GM18868 (cell line): ENCODE measurements at regions not wholly inside any gene's neighbourhood (a gene's known extent, or its start where the extent isn't known, plus 50 kb on each side); places are given as distances from the start of the nearest gene placed in this dataset.
"Not testable (repeated sequence)": the region's sequence is repeated elsewhere in the genome, so short reads cannot be mapped to it uniquely, and the experiment has no call there.

Source experiments
- ATAC-seq: cut with Tn5 transposase; IDR thresholded peaks from one replicate; pipeline ENCODE4 v1.9.1; 2021; ENCODE audit warnings: mild to moderate bottlenecking, moderate library complexity; ENCODE audit not compliant: unreplicated experiment

DNA sequence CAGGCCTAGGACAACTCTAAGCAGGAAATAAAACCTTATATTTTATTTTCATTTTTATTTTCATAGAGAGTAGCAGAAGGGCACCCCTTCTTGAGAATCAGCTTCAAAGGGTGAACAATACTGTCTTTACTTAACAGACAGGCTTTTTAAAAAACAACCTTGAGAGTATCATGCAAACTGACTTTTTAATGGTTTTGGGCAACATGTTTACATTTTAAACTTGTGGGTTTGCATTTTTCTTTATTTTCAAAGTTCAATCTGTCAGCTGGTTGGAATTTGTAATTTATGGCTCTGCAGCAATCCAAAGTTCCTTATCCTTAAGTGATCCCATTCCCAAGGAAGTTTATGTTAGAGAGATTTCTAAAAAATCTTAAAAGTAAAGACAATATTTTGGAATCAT, 392.3 kb upstream of the ADAMTS5 start:
- no peak for ATAC-seq

DNA sequence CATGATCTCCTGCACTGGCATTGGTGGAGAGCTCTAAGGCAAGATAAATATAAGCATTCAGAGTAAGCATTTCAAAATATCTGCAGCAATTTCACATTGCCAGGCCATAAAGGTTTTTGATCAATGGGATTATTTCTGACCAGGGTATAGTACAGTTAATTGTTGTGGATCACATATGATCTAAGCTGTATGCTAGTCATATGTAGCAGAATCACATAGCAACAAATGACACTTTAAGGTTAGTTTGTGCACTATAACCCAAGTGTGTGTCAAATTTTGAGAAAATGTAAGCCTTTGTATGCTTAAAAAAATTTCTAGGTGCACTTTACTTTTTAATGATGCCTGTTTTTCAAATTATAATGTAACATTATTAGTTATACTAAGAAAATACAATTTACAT, 386.0 kb upstream of the ADAMTS5 start:
- ATAC-seq, result no peak

DNA sequence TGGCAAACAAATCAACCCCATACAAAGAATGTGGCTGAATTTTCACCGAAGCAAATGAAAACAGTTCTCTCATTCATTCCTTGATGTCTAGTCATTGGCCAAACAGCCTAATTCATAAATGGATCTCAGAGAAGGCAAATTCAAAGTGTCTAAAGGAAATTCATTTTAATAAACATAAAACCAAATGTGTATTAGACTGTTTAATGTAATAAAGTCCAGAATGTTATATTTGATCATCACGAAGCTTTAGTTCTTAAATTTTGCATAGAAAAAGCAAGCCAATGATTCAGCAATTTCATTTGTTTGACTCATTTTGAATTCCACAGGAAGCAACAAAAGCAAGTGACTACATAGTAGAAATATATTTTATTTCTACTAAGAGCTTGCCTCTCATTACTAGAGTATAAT, 379.2 kb upstream of the ADAMTS5 start:
- ATAC-seq, result no peak

GRCh38 chr21:27339902-27340301, 373.0 kb upstream of the ADAMTS5 start:
- no peak for ATAC-seq

DNA sequence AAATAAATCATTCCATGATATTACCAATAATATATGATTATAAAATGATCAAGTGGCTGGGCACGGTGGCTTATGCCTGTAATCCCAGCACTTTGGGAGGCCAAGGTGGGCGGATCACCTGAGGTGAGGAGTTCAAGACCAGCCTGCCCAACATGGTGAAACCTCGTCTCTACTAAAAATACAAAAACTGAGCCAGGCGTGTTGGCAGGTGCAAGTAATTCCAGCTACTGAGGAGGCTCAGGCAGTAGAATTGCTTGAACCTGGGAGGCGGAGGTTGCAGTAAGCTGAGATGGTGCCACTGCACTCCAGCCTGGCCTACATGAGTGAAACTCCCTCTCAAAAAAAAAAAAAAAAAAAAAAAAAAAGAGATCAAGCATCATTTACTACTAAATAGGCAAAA, 371.1 kb upstream of the ADAMTS5 start:
- ATAC-seq, result not testable (repeated sequence)

DNA sequence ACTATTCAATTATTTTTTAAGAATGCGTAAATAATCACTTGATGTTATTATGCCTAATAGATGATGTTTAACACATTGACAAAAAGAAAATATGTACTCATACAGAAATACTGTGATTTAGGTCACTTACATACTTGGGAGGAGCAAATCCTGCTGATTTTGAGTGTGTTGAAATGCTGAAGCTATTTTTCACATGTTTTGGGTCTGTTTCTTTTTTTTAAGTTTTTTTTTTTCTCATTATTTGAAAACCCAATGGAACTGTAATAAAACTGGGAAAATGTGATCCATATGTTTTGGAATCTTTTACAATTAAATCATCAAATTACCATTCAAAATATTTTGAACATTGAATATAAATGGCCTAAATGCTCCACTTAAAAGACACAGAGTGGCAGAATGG, 366.2 kb upstream of the ADAMTS5 start:
- ATAC-seq, result no peak

DNA sequence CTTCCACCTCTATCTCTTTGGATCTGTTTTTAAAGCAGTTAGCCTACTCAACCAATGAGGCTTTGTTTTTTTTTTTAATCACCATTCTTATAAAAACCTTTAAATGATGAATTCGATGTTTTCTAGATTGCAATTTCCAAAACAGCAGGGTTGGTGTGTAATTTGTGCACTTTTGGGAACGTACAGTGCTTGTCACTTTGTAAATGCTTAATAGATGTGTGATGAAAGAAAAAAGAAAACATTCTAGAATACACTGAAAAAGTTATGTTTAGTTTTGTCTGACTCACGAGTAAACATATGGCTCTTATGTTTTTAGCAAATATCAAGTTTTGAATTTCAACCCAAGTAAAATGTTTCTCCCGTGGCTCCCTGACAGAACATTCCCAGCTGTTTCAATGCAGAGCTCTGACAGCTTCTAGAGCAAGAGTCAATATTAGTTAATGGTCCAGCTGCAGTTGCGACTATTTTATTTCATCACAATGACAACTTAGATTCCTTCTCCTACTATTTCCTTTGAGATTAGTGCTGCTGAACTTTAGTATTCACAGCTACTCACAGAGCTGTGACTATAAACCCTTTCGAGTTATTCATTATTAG, 362.5 kb upstream of the ADAMTS5 start:
- ATAC-seq, result no peak

- no peak for ATAC-seq
These were observed 359.4 kb upstream of the ADAMTS5 start for GRCh38 chr21:27326301-27326700.

DNA sequence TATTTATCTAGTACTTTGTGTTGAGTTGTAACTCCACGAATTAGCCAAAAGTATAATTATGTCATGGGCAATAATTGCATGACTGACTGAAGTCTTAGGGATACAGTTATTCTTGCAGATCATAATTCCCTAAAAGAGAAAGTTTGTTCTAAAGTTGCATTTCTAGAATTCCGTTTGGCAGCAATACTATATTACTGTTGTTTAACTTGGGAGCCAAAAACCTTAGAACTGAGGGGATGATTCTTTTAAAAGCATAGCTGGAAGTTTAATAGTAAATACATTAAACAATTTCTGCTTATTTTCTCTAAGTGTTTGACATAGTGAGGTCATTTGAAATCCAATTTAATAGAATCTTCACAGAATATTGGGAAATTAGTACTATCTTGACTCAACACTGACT, 356.4 kb upstream of the ADAMTS5 start:
- no peak for ATAC-seq

DNA sequence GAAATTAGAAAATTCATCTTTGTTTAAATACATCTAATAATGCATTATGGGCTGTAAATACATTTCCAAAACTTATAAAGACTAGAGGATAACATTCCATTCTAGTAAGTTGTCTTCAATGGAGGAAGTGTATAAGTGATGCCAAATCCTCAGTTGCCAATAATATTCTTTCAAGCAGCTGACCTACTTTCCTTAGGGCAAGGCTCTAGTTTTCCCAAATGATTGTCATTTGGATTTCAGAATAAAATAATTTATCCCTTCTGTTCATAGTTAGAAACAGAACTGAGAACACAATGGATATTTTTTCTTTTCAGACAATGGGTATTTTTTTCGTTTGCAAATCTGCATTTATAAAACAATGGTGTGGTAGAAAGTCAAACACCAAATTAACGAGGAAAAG, 354.9 kb upstream of the ADAMTS5 start:
- ATAC-seq, result no peak

GRCh38 chr21:27320868-27321267, 354.0 kb upstream of the ADAMTS5 start:
- ATAC-seq, result no peak

DNA sequence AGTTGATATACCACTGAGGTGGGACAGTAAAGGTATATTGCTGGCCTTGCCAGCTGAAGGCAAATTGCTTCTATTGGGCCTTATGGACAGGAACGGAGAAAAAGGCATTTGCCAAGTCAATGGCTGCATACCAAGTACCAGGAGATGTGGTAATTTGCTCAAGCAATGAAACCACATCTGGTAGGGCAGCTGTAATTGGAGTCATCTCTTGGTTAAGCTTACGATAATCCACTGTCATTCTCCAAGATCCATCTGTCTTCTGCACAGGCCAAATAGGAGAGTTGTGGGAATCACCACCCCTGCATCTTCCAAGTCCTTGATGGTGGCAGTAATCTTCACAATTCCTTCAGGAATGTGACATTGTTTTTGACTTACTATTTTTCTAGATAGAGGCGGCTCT, 350.7 kb upstream of the ADAMTS5 start:
- ATAC-seq, result not testable (repeated sequence)

- ATAC-seq, result no peak
These were observed 348.5 kb upstream of the ADAMTS5 start for GRCh38 chr21:27315373-27315772.

- no peak for ATAC-seq
These were observed 347.2 kb upstream of the ADAMTS5 start for GRCh38 chr21:27314131-27314530.

DNA sequence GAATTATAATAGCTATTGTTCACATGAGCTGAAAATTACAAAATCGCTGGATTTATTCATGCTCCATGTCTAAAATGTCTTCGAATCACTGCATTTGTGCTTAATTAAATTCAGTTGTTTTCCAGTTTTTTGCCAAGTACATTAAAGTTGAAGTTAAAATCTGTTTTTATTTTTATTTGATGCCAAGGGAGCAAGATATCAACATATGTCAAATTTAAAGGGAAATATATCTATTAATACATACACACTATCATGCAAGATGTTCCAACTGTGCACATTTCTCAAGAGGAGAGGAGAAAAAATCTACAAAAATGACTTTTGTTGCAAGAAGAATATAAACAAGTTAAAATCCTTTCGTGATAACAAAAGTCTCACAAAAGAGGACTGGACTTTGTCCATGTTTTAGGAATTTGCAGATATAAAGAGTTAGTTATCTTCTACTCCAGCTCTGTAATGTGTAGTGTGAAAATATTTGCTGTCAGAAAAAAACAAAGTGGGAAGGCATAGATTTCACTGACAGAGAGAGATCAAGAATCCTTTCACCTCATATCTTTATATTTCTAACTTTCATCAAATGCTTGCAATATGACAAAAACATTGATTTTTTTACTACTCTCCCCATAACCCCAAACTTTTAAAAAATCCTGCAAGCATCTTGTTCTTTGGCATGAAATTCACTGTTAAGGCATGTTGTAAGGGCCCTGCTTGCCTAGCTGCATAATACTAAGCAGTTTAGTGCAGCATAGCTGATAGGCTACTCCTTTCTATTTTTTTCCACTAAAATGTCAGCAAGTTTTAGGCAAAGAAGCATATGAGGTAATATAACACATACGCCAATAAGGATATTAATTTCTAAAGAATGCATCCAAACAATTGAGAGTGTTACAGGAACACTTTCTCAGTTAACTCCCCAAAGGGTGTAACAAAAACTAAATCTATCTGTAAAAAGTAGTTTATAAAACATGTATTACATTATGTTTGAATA, 340.2 kb upstream of the ADAMTS5 start:
- no peak for ATAC-seq

GRCh38 chr21:27306206-27306605, 339.3 kb upstream of the ADAMTS5 start:
- ATAC-seq, result no peak

GRCh38 chr21:27301220-27301619, 334.3 kb upstream of the ADAMTS5 start:
- no peak for ATAC-seq

DNA sequence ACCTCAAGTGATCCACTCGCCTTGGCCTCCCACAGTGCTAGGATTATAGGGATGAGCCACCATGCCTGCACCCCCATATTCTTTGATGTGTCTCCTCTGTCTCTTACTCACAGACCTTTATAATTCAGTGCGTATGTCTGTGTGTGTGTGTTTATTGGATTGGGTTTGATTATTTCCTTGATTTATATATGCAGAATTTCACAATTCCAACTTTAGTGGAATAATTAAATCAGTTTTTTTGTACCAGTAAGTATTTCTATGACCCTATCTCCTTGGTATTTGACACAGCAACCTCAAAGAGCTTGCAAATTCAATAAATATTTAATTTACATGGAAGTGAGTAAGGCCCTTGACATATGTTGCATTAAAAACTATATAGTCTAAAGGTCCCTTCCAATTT, 333.9 kb upstream of the ADAMTS5 start:
- no peak for ATAC-seq

GRCh38 chr21:27298465-27298864, 331.6 kb upstream of the ADAMTS5 start:
- ATAC-seq, result no peak

DNA sequence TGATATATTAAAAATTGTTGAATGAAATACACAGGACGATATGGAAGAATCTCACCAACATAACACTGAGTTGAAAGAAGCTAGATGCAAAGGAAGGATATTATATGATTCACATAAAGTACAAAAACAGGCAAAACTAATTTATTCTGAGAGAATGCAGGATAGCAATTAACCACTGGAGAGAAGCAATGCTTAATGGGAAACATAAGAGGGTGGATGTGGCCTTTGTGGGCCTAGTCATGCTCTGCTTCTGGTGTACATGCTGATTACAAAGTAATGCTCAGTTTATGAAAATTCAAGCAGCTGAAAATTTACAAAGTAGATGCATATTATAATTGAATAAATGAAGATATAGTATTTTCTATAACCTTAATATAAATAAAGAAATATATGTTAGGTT, 326.4 kb upstream of the ADAMTS5 start:
- ATAC-seq, result no peak

DNA sequence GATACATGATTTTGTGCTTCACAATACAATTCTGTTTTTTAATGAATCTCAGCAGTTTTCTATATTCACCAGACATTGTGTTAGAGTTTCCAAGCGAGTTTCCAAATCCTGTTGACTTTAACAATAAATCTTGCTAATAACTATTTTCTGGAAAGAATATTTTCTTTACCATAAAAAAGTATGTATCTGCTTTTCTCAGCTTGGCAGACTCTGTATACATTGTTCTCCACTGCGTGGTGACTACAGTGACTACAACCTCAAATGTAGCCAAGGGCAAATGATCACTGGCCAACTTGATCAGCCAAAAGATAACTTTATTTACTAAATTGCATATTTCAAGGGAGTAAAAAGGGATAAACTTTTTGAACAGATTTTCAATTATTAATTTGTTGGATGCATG, 325.9 kb upstream of the ADAMTS5 start:
- ATAC-seq, result no peak

- no peak for ATAC-seq
These were observed 325.3 kb upstream of the ADAMTS5 start for GRCh38 chr21:27292229-27292628.
